GM12872 (cell line): ENCODE measurements at regions not wholly inside any gene's neighbourhood (a gene's known extent, or its start where the extent isn't known, plus 50 kb on each side); places are given as distances from the start of the nearest gene placed in this dataset.

Source experiments
- CTCF ChIP-seq: IDR thresholded peaks from 3 replicates; pipeline ENCODE4 v1.5.1; 2011; ENCODE audit warnings: low read depth, mild to moderate bottlenecking, low read length, moderate library complexity; ENCODE audit not compliant: insufficient read depth

GRCh38 chr18:60021556-60021955, 121.8 kb downstream of the PMAIP1 start:
- no peak for TF ChIP-seq CTCF

- TF ChIP-seq CTCF: no peak
Measured at GRCh38 chr18:60020107-60020925, 120.5 kb downstream of the PMAIP1 start.

GRCh38 chr18:60019463-60019840, 119.7 kb downstream of the PMAIP1 start:
- TF ChIP-seq CTCF: no peak

- TF ChIP-seq CTCF: no peak
Measured at GRCh38 chr18:60018618-60019462, 119.0 kb downstream of the PMAIP1 start.

- no peak for TF ChIP-seq CTCF
Measured at GRCh38 chr18:60017371-60017770, 117.6 kb downstream of the PMAIP1 start.

- TF ChIP-seq CTCF: no peak
Measured at GRCh38 chr18:60010984-60011383, 111.2 kb downstream of the PMAIP1 start.

- TF ChIP-seq CTCF: no peak
Measured at GRCh38 chr18:60010513-60010912, 110.7 kb downstream of the PMAIP1 start.
